Effector memory CD8-positive, alpha-beta T cell (primary cell): ENCODE measurements at regions not wholly inside any gene's neighbourhood (a gene's known extent, or its start where the extent isn't known, plus 50 kb on each side); places are given as distances from the start of the nearest gene placed in this dataset.
"Not testable (repeated sequence)": the region's sequence is repeated elsewhere in the genome, so short reads cannot be mapped to it uniquely, and the experiment has no call there.

Experiments used
- ATAC-seq: fragments of 150-1000 bp; cut with Tn5 transposase; replicated peaks from 2 replicates; pipeline ENCODE4 v1.10.0; 2021; ENCODE audit warnings: mild to moderate bottlenecking, moderate library complexity
- DNase-seq, 3 experiments: peaks; one replicate each; pipeline ENCODE4 v3.0.0; 2021
- H3K27ac Mint-ChIP-seq, 2 donors: one replicate each; pipeline ENCODE4 v1.8.0; 2022; ENCODE audit warnings: mild to moderate bottlenecking in 2 of 2, mixed read lengths in 2 of 2, moderate library complexity in 2 of 2
- H3K27me3 Mint-ChIP-seq, 2 donors: one replicate each; pipeline ENCODE4 v1.8.0; 2022; ENCODE audit warnings: mixed read lengths in 2 of 2
- H3K36me3 Mint-ChIP-seq: one replicate; pipeline ENCODE4 v1.8.0; 2022; ENCODE audit warnings: mild to moderate bottlenecking, moderate library complexity, mixed read lengths; ENCODE audit not compliant: insufficient read depth
- H3K4me1 Mint-ChIP-seq, 2 donors: one replicate each; pipeline ENCODE4 v1.8.0; 2022; ENCODE audit warnings: low read depth in 2 of 2, mixed read lengths in 2 of 2
- H3K4me3 Mint-ChIP-seq, 2 donors: one replicate each; pipeline ENCODE4 v1.8.0; 2022; ENCODE audit warnings: mild to moderate bottlenecking in 2 of 2, mixed read lengths in 2 of 2, moderate library complexity in 2 of 2
- H3K9me3 Mint-ChIP-seq, 2 donors: one replicate each; pipeline ENCODE4 v1.8.0; 2022; ENCODE audit warnings: mixed read lengths in 2 of 2

- ATAC-seq: no peak
Observed at GRCh38 chr3:110021659-110022058, 684.3 kb upstream of the DPPA4 start.

GRCh38 chr3:110023022-110023421 is 685.7 kb upstream of the DPPA4 start:
- not testable (repeated sequence) for H3K9me3 Mint-ChIP-seq, H3K4me3 Mint-ChIP-seq, H3K36me3 Mint-ChIP-seq, ATAC-seq, DNase-seq, H3K4me1 Mint-ChIP-seq, H3K27me3 Mint-ChIP-seq, H3K27ac Mint-ChIP-seq

More at GRCh38 chr3:110021659-110022058, 684.3 kb upstream of the DPPA4 start:
- Mint-ChIP-seq H3K9me3 (no peaks in the 10 kb centered on the region), H3K36me3 (no peaks in the 10 kb centered on the region), H3K4me1 (peaks cover 0 to 3% of the 10 kb centered on the region in 2 donors), H3K4me3 (no peak overlapping the region), H3K27me3 (no peaks in the 10 kb centered on the region), H3K27ac (no peak overlapping the region)
- no peak for DNase-seq

- peaks cover 4 to 7% of the 10 kb centered on the region in 2 donors for H3K4me1 Mint-ChIP-seq
- DNase-seq (no peak), ATAC-seq (no peak)
- no peaks in the 10 kb centered on the region for H3K9me3 Mint-ChIP-seq
- no peaks in the 10 kb centered on the region for H3K36me3 Mint-ChIP-seq
- H3K27ac Mint-ChIP-seq: no peak overlapping the region
- no peaks in the 10 kb centered on the region for H3K27me3 Mint-ChIP-seq
- H3K4me3 Mint-ChIP-seq: no peak overlapping the region
Observed at GRCh38 chr3:110026421-110026820, 689.1 kb upstream of the DPPA4 start.

- H3K4me3 Mint-ChIP-seq: no peak overlapping the region
- no peaks in the 10 kb centered on the region for H3K36me3 Mint-ChIP-seq
- ATAC-seq: no peak
- H3K27me3 Mint-ChIP-seq: no peaks in the 10 kb centered on the region
- H3K4me1 Mint-ChIP-seq: peaks cover 4 to 7% of the 10 kb centered on the region in 2 donors
- no peak overlapping the region for H3K27ac Mint-ChIP-seq
- no peaks in the 10 kb centered on the region for H3K9me3 Mint-ChIP-seq
- no peak for DNase-seq
Observed at GRCh38 chr3:110027446-110028080, 690.2 kb upstream of the DPPA4 start.

GRCh38 chr3:110031975-110032374 is 694.6 kb upstream of the DPPA4 start:
- Mint-ChIP-seq H3K27ac (no peak overlapping the region), H3K4me3 (no peak overlapping the region), H3K9me3 (no peaks in the 10 kb centered on the region), H3K27me3 (no peaks in the 10 kb centered on the region), H3K4me1 (peaks cover 4% of the 10 kb centered on the region in 2 donors), H3K36me3 (no peaks in the 10 kb centered on the region)
- ATAC-seq (no peak), DNase-seq (no peak)

GRCh38 chr3:110059431-110059830 is 722.1 kb upstream of the DPPA4 start:
- Mint-ChIP-seq H3K4me3 (no peak overlapping the region), H3K36me3 (no peaks in the 10 kb centered on the region), H3K9me3 (no peaks in the 10 kb centered on the region), H3K4me1 (no peaks in the 10 kb centered on the region), H3K27me3 (no peaks in the 10 kb centered on the region), H3K27ac (no peak overlapping the region)
- DNase-seq: no peak
- no peak for ATAC-seq

GRCh38 chr3:110062716-110063115 is 725.4 kb upstream of the DPPA4 start:
- Mint-ChIP-seq H3K27ac (no peak overlapping the region), H3K9me3 (no peaks in the 10 kb centered on the region), H3K4me1 (no peaks in the 10 kb centered on the region), H3K4me3 (no peak overlapping the region), H3K36me3 (no peaks in the 10 kb centered on the region), H3K27me3 (no peaks in the 10 kb centered on the region)
- DNase-seq (no peak), ATAC-seq (no peak)

- Mint-ChIP-seq H3K27me3 (no peaks in the 10 kb centered on the region), H3K9me3 (no peaks in the 10 kb centered on the region), H3K4me1 (no peaks in the 10 kb centered on the region), H3K4me3 (no peak overlapping the region), H3K36me3 (no peaks in the 10 kb centered on the region), H3K27ac (no peak overlapping the region)
- DNase-seq (no peak), ATAC-seq (no peak)
Observed at GRCh38 chr3:110063178-110063577, 725.8 kb upstream of the DPPA4 start.

- ATAC-seq: no peak
- DNase-seq: no peak
- H3K4me3 Mint-ChIP-seq: no peak overlapping the region
- no peaks in the 10 kb centered on the region for H3K4me1 Mint-ChIP-seq
- H3K36me3 Mint-ChIP-seq: no peaks in the 10 kb centered on the region
- H3K9me3 Mint-ChIP-seq: no peaks in the 10 kb centered on the region
- H3K27ac Mint-ChIP-seq: no peak overlapping the region
- no peaks in the 10 kb centered on the region for H3K27me3 Mint-ChIP-seq
Observed at GRCh38 chr3:110066206-110066605, 728.9 kb upstream of the DPPA4 start.

GRCh38 chr3:110067527-110067926 is 730.2 kb upstream of the DPPA4 start:
- H3K27me3 Mint-ChIP-seq: no peaks in the 10 kb centered on the region
- H3K4me1 Mint-ChIP-seq: no peaks in the 10 kb centered on the region
- H3K36me3 Mint-ChIP-seq: no peaks in the 10 kb centered on the region
- no peak for DNase-seq
- H3K27ac Mint-ChIP-seq: no peak overlapping the region
- H3K4me3 Mint-ChIP-seq: no peak overlapping the region
- no peaks in the 10 kb centered on the region for H3K9me3 Mint-ChIP-seq
- no peak for ATAC-seq

GRCh38 chr3:110069761-110070160 is 732.4 kb upstream of the DPPA4 start:
- Mint-ChIP-seq H3K4me1 (no peaks in the 10 kb centered on the region), H3K9me3 (no peaks in the 10 kb centered on the region), H3K27me3 (no peaks in the 10 kb centered on the region), H3K4me3 (no peak overlapping the region), H3K27ac (no peak overlapping the region), H3K36me3 (no peaks in the 10 kb centered on the region)
- ATAC-seq: no peak
- no peak for DNase-seq

GRCh38 chr3:110070161-110070916 is 733.0 kb upstream of the DPPA4 start:
- no peak for DNase-seq
- ATAC-seq: no peak
- Mint-ChIP-seq H3K4me1 (no peaks in the 10 kb centered on the region), H3K27ac (no peak overlapping the region), H3K4me3 (no peak overlapping the region), H3K36me3 (no peaks in the 10 kb centered on the region), H3K9me3 (no peaks in the 10 kb centered on the region), H3K27me3 (no peaks in the 10 kb centered on the region)

GRCh38 chr3:110074095-110074494 is 736.7 kb upstream of the DPPA4 start:
- no peaks in the 10 kb centered on the region for H3K9me3 Mint-ChIP-seq
- no peaks in the 10 kb centered on the region for H3K36me3 Mint-ChIP-seq
- H3K27ac Mint-ChIP-seq: no peak overlapping the region
- H3K27me3 Mint-ChIP-seq: no peaks in the 10 kb centered on the region
- H3K4me3 Mint-ChIP-seq: no peak overlapping the region
- no peak for ATAC-seq
- no peaks in the 10 kb centered on the region for H3K4me1 Mint-ChIP-seq
- DNase-seq: no peak

- H3K27me3 Mint-ChIP-seq: peaks cover 0 to 8% of the 10 kb centered on the region in 2 donors
- no peaks in the 10 kb centered on the region for H3K36me3 Mint-ChIP-seq
- no peak for DNase-seq
Observed at GRCh38 chr3:110077093-110077492, 739.7 kb upstream of the DPPA4 start.

More at GRCh38 chr3:110077093-110077492, 739.7 kb upstream of the DPPA4 start:
- Mint-ChIP-seq H3K27ac (no peak overlapping the region), H3K4me3 (no peak overlapping the region), H3K4me1 (no peaks in the 10 kb centered on the region), H3K9me3 (no peaks in the 10 kb centered on the region)
- ATAC-seq: no peak
